Smooth muscle cell (in vitro differentiated cells): ENCODE measurements at regions not wholly inside any gene's neighbourhood (a gene's known extent, or its start where the extent isn't known, plus 50 kb on each side); places are given as distances from the start of the nearest gene placed in this dataset.
"Not testable (repeated sequence)": the region's sequence is repeated elsewhere in the genome, so short reads cannot be mapped to it uniquely, and the experiment has no call there.

ENCODE experiments used
- DNase-seq: peaks from one replicate; lab custom pipeline; 2025; ENCODE audit not compliant: unreplicated experiment; lab: John Stamatoyannopoulos, UW
- H2AFZ ChIP-seq: fragments of 200-600 bp; sonication (generic); 2 replicates; pipeline ENCODE4 v1.6.0; 2016; ENCODE audit warnings: antibody characterized with exemption, low read depth, mild to moderate bottlenecking
- H3F3A ChIP-seq: fragments of 200-600 bp; sonication (generic); 2 replicates; pipeline ENCODE4 v1.6.0; 2017; ENCODE audit warnings: antibody characterized with exemption, low read depth
- H3K27ac ChIP-seq: fragments of 200-600 bp; sonication (generic); 2 replicates; pipeline ENCODE4 v1.5.1; 2016; ENCODE audit warnings: low read depth, mild to moderate bottlenecking
- H3K27me3 ChIP-seq: fragments of 200-600 bp; sonication (generic); 2 replicates; pipeline ENCODE4 v1.6.1; 2016; ENCODE audit warnings: low read depth, mild to moderate bottlenecking
- H3K36me3 ChIP-seq: fragments of 200-600 bp; sonication (generic); 2 replicates; pipeline ENCODE4 v1.5.1; 2016; ENCODE audit warnings: low read depth
- H3K4me1 ChIP-seq: fragments of 200-600 bp; sonication (generic); 2 replicates; pipeline ENCODE4 v1.5.1; 2016; ENCODE audit warnings: low read depth
- H3K4me2 ChIP-seq: fragments of 200-600 bp; sonication (generic); 2 replicates; pipeline ENCODE4 v1.6.0; 2016; ENCODE audit warnings: mild to moderate bottlenecking
- H3K4me3 ChIP-seq: fragments of 200-600 bp; sonication (generic); 2 replicates; pipeline ENCODE4 v1.5.1; 2016; ENCODE audit warnings: mild to moderate bottlenecking
- H3K79me2 ChIP-seq: fragments of 200-600 bp; sonication (generic); 2 replicates; pipeline ENCODE4 v1.6.0; 2016; ENCODE audit warnings: low read depth, mild to moderate bottlenecking
- H3K9ac ChIP-seq: fragments of 200-600 bp; sonication (generic); 2 replicates; pipeline ENCODE4 v1.6.0; 2016; ENCODE audit warnings: low read depth
- H3K9me3 ChIP-seq: fragments of 200-600 bp; sonication (generic); replicated peaks from 2 replicates; pipeline ENCODE4 v1.5.1; 2016; ENCODE audit warnings: low read depth
- H4K20me1 ChIP-seq: fragments of 200-600 bp; sonication (generic); 2 replicates; pipeline ENCODE4 v1.6.0; 2016; ENCODE audit warnings: low read depth
- WGBS: methylation state at CpG from one replicate; pipeline ENCODE4 v1.1.7; 2016; ENCODE audit warnings: low lambda C conversion rate; 5-methylcytosine and 5-hydroxymethylcytosine counted together
- TF ChIP-seq, protein P1 (sequence below): fragments of 200-600 bp; sonication (generic); IDR thresholded peaks from 2 replicates; pipeline ENCODE4 v1.5.1; 2017; ENCODE audit warnings: borderline replicate concordance, mild to moderate bottlenecking, antibody characterized with exemption; ENCODE audit not compliant: insufficient read depth, poor library complexity, severe bottlenecking

DNA sequence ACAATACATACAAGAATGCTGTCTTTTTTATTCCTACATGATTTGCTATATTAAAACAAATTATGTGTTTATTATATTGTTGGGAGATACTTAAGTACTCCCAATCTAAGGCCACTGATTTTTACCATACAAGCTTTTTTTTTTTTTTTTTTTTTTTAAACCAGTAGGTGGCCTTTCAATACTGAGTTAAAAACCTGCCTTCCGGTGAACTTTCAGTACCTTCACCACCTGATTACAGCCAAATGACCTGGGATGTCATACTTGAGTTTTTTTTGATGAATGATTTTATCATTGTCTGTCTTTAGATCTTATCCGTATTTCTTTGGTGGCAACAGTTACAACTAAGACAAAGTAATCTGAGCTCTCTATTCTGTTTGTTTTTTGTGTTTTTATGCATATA is 94.0 kb upstream of the FOLH1 start:
- TF ChIP-seq, protein P1, sequence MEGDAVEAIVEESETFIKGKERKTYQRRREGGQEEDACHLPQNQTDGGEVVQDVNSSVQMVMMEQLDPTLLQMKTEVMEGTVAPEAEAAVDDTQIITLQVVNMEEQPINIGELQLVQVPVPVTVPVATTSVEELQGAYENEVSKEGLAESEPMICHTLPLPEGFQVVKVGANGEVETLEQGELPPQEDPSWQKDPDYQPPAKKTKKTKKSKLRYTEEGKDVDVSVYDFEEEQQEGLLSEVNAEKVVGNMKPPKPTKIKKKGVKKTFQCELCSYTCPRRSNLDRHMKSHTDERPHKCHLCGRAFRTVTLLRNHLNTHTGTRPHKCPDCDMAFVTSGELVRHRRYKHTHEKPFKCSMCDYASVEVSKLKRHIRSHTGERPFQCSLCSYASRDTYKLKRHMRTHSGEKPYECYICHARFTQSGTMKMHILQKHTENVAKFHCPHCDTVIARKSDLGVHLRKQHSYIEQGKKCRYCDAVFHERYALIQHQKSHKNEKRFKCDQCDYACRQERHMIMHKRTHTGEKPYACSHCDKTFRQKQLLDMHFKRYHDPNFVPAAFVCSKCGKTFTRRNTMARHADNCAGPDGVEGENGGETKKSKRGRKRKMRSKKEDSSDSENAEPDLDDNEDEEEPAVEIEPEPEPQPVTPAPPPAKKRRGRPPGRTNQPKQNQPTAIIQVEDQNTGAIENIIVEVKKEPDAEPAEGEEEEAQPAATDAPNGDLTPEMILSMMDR = no peak
- no peaks in the 10 kb centered on the region for H3K79me2 ChIP-seq
- H3K4me1 ChIP-seq = no peaks in the 10 kb centered on the region
- H3K4me2 ChIP-seq = no peak overlapping the region
- H3K27ac ChIP-seq = no peak overlapping the region
- H3K4me3 ChIP-seq = no peak overlapping the region
- H3K9me3 ChIP-seq = no peaks in the 10 kb centered on the region
- no peak for DNase-seq
- H3K27me3 ChIP-seq = no peaks in the 10 kb centered on the region
- no peaks in the 10 kb centered on the region for H3K36me3 ChIP-seq
- H4K20me1 ChIP-seq = no peaks in the 10 kb centered on the region
- 74% methylated on average over 2 of the region's 2 CpGs for WGBS
- no peak overlapping the region for H2AFZ ChIP-seq
- no peak overlapping the region for H3K9ac ChIP-seq
- H3F3A ChIP-seq = no peaks in the 10 kb centered on the region

DNA sequence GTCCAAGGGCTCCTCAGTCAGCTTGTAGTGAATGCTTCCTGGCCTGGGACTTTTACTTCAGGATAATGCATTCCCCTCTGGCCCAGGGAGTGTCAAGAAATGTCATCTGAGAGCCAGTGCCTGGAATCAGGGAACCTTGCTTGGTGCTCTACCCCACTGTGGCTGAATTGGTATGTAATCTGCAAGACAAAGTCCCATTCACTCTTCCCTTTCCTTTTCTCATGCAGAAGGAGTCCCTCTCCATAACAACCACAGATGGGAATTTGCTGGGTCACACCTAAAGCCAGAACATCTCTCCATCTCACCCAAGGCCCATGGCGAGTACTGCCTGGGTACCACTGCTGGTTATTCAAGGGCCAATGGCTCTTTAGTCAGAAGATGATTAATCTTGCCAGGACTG is 89.6 kb upstream of the FOLH1 start:
- H3K4me1 ChIP-seq, H3K79me2 ChIP-seq, H3K27me3 ChIP-seq, H3K9me3 ChIP-seq, H3K4me2 ChIP-seq, H3K9ac ChIP-seq, H3K4me3 ChIP-seq, H2AFZ ChIP-seq, H4K20me1 ChIP-seq, H3K27ac ChIP-seq, DNase-seq, H3F3A ChIP-seq, H3K36me3 ChIP-seq: not testable (repeated sequence)
- WGBS = 89% methylated on average over 1 of the region's 1 CpG

DNA sequence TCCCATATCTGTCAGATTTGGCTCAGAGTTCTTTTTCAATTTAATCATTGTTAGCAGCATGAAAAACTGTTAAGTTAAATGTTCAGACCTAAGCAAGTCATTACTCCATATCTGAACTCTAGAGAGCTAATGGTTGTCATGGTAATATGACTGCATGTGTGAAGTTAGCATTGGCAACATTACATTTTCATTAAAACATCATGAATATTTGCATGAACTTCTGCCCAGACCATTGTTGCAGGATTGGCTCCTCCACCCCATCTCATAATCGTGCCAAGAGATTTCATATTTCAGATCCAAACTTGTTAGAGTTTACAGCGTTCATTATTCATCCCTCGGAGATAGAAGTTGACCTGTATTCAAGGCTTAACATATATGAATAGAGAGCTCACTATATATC is 75.5 kb upstream of the FOLH1 start:
- not testable (repeated sequence) for H3K27me3 ChIP-seq, H3K4me2 ChIP-seq, H4K20me1 ChIP-seq, H3F3A ChIP-seq, H3K9ac ChIP-seq, H3K27ac ChIP-seq, H3K4me3 ChIP-seq, H3K9me3 ChIP-seq, H3K79me2 ChIP-seq, H3K36me3 ChIP-seq, H3K4me1 ChIP-seq, H2AFZ ChIP-seq, DNase-seq
- 81% methylated on average over 3 of the region's 3 CpGs for WGBS

DNA sequence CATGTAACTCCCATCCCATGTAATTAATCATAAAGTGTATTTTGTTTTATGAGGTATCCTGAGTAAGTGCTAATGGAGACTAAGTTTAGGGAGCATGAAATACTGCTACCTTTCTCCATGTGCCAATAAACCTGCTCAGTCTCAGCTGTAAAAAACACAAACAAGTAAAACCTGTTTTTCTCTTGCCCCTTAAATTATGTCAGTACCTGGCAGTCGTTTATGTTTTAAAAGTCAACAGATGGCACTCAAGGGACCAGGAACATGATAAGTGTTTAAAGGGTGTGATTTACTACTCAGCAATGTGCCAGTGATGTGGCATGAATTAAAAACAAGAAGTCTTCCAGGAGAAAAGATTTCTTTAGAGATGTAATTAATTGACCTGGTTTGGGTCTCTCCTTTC is 74.9 kb upstream of the FOLH1 start:
- not testable (repeated sequence) for DNase-seq, H3K4me2 ChIP-seq
- WGBS = 29% methylated on average over 1 of the region's 1 CpG

DNA sequence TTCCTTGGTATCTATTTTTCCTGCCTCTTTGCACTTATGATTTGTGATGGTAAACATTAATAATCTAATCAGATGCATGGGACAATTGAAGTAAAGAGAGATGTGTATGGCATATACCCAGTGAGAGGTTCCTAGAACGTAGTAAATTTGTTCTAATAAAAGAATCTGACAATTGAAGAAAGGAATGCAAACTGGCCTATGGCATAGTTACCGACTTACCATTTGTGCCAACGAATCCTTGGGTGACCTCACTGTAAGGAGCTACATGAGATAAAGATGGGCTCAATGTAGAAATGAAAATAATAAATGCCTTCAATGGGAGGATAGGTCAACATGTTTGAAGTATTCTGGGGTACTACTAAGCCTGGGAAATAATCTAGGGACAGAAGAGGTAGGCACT is 73.7 kb upstream of the FOLH1 start:
- H3K4me3 ChIP-seq, H3K4me1 ChIP-seq, H3K36me3 ChIP-seq, H3K4me2 ChIP-seq, DNase-seq, H3K79me2 ChIP-seq, H3K27me3 ChIP-seq, H2AFZ ChIP-seq, H3F3A ChIP-seq, H4K20me1 ChIP-seq, H3K9me3 ChIP-seq, H3K9ac ChIP-seq, H3K27ac ChIP-seq: not testable (repeated sequence)
- 93% methylated on average over 3 of the region's 3 CpGs for WGBS

More for the DNA sequence above, 74.9 kb upstream of the FOLH1 start:
- not testable (repeated sequence) for H3K4me1 ChIP-seq, H3K9me3 ChIP-seq, H3K27ac ChIP-seq, H3K27me3 ChIP-seq, H3K9ac ChIP-seq, H3K79me2 ChIP-seq, H4K20me1 ChIP-seq, H3K36me3 ChIP-seq, H3F3A ChIP-seq, H2AFZ ChIP-seq, H3K4me3 ChIP-seq

DNA sequence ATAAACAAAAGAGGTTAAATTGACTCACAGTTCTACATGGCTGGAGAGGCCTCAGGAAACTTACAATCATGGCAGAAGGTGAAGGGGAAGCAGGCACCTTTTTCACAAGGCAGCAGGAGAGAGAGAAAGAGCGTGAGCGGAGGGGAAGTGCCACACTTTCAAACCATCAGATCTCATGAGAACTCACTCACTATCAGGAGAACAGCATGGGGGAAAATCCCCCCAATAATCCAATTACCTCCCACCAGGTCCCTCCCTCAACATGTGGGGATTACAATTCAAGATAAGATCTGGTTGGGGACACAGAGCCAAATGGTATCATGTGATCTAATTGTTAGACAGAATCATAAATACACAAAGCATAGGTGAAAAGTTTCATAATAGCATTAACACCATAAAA is 69.5 kb upstream of the FOLH1 start:
- not testable (repeated sequence) for H3K4me2 ChIP-seq, H3K4me1 ChIP-seq, H3K79me2 ChIP-seq, H3F3A ChIP-seq, H3K27ac ChIP-seq, H3K27me3 ChIP-seq, H3K36me3 ChIP-seq, H2AFZ ChIP-seq, H3K4me3 ChIP-seq, DNase-seq, H3K9ac ChIP-seq, H4K20me1 ChIP-seq, H3K9me3 ChIP-seq
- WGBS = 96% methylated on average over 2 of the region's 2 CpGs
